NCI-H1694 (cell line): ENCODE measurements at regions not wholly inside any gene's neighbourhood (a gene's known extent, or its start where the extent isn't known, plus 50 kb on each side); places are given as distances from the start of the nearest gene placed in this dataset.
"Not testable (repeated sequence)": the region's sequence is repeated elsewhere in the genome, so short reads cannot be mapped to it uniquely, and the experiment has no call there.

Source experiments
- DNase-seq: peaks from one replicate; lab custom pipeline; 2025; lab: John Stamatoyannopoulos, UW

- no peak for DNase-seq
Measured at GRCh38 chr10:37467246-37467645, 341.8 kb downstream of the ANKRD30A start.

- DNase-seq, result no peak
Measured at GRCh38 chr10:37456456-37456855, 331.1 kb downstream of the ANKRD30A start.

- DNase-seq, result no peak
Measured at GRCh38 chr10:37448161-37448560, 322.8 kb downstream of the ANKRD30A start.

DNA sequence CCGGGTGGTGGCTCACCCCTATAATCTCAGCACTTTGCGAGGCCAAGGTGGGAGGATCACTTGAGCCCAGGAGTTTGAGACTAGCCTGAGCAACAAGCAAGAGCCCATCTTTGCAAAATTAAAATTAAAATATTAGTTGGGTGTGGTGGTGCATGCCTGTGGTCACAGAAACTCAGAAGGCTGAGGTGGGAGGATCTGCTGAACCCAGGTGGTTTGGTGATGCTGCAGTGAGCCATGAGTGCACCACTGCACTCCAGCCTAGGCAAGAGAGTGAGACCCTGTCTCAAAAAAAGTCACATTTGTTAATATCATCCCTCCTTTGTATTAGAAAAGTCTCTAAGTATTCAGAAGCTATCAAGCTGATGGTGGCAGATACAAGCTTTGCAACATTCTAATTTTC, 317.5 kb downstream of the ANKRD30A start:
- DNase-seq, result no peak

DNA sequence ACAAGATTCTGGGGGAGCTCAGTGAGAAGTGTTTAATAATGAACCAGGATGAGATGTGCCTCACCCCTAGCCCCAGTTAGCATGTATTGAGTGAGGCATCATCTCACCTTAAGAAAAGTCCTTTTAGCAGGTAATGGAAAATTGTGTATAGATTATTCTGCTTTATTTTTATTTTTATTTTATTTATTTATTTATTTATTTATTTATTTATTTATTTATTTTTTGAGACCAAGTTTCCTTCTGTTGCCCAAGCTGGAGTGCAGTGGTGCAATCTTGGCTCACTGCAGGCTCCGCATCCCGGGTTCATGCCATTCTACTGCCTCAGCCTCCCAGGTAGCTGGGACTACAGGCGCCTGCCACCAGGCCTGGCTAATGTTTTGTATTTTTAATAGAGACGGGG, 315.8 kb downstream of the ANKRD30A start:
- not testable (repeated sequence) for DNase-seq

DNA sequence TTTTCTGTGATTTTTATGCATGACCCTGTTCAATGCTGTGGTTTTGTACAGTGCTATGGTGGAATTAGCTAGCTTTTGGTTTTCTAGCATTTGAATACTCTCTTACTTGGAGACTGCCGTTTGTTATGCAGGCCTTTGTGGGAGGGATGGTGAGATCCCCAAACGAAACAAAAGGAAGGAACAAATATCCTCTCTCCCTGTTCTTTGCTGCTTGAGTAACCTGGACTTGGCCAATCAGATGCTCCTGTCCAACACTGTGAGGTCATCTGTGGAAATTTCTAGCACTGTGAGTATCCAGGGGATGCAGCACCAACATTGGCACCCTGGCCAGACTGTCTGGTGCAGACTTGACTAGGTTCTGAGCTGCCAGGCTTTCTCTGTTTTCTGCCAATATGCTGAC, 314.4 kb downstream of the ANKRD30A start:
- no peak for DNase-seq

DNA sequence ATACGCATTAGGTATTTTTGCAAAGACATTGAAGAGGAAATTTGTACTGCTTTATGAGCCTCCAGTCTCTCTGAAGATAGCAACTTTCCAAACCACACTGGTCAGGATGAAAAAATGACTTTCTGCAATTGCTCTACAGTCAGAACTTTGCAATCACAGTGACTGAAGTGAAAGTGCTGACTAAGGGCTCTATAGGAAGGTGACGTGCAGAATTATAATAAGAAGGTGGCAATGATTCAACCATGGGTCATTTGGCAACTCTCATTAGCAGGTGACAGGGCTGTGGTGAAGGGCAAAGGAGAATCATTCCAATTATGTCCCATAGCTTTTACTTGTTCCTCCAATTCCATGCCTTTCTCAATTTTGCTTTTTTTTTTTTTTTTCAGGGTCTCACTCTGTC, 311.0 kb downstream of the ANKRD30A start:
- no peak for DNase-seq

GRCh38 chr10:37434091-37434490, 308.7 kb downstream of the ANKRD30A start:
- DNase-seq, result no peak
